GM10266 (cell line): ENCODE measurements at regions not wholly inside any gene's neighbourhood (a gene's known extent, or its start where the extent isn't known, plus 50 kb on each side); places are given as distances from the start of the nearest gene placed in this dataset.

Source experiments
- DNase-seq: peaks from one replicate; pipeline ENCODE4 v3.0.0; 2012; ENCODE audit errors: extremely low spot score
- TF ChIP-seq, protein P1 (sequence below): IDR thresholded peaks from 2 replicates; pipeline ENCODE4 v1.5.1; 2012; ENCODE audit warnings: mild to moderate bottlenecking, low read depth; ENCODE audit not compliant: control insufficient read depth, insufficient read depth; ENCODE audit errors: missing control alignments

GRCh38 chr4:20570981-20571715, 129.1 kb upstream of the PACRGL start:
- TF ChIP-seq, protein P1, sequence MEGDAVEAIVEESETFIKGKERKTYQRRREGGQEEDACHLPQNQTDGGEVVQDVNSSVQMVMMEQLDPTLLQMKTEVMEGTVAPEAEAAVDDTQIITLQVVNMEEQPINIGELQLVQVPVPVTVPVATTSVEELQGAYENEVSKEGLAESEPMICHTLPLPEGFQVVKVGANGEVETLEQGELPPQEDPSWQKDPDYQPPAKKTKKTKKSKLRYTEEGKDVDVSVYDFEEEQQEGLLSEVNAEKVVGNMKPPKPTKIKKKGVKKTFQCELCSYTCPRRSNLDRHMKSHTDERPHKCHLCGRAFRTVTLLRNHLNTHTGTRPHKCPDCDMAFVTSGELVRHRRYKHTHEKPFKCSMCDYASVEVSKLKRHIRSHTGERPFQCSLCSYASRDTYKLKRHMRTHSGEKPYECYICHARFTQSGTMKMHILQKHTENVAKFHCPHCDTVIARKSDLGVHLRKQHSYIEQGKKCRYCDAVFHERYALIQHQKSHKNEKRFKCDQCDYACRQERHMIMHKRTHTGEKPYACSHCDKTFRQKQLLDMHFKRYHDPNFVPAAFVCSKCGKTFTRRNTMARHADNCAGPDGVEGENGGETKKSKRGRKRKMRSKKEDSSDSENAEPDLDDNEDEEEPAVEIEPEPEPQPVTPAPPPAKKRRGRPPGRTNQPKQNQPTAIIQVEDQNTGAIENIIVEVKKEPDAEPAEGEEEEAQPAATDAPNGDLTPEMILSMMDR, result no peak
- no peak for DNase-seq

GRCh38 chr4:20572976-20573375, 127.3 kb upstream of the PACRGL start:
- DNase-seq, result no peak
- TF ChIP-seq, protein P1, result no peak

DNA sequence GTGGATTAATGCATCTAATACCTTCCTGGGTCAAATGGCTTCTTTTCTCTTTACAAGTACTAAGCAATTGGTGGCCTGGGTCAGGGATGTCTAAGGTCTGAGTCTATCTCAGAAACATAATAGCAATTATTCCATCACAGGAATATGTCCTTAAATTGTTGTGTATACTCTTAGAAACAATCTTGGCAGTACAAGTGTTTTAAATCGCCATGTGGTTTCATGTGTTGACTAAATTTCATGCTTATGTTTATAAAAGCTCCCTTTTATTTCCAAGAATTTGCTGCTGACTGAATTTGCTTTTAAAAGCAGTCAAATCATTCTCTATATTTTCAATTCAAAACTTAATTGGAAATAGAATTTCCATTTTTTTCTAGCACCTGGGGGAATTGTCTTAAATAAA, 125.3 kb upstream of the PACRGL start:
- DNase-seq, result no peak
- TF ChIP-seq, protein P1, result no peak

GRCh38 chr4:20575486-20575885, 124.8 kb upstream of the PACRGL start:
- DNase-seq, result no peak

GRCh38 chr4:20576861-20577260, 123.4 kb upstream of the PACRGL start:
- TF ChIP-seq, protein P1, result no peak
- no peak for DNase-seq

More at GRCh38 chr4:20575486-20575885, 124.8 kb upstream of the PACRGL start:
- TF ChIP-seq, protein P1, result no peak

GRCh38 chr4:20577702-20578101, 122.6 kb upstream of the PACRGL start:
- DNase-seq, result no peak
- TF ChIP-seq, protein P1, result no peak

GRCh38 chr4:20580907-20581306, 119.4 kb upstream of the PACRGL start:
- TF ChIP-seq, protein P1, result no peak
- DNase-seq, result no peak
